ENCODE measurements at regions not wholly inside any gene's neighbourhood (a gene's known extent, or its start where the extent isn't known, plus 50 kb on each side); places are given as distances from the start of the nearest gene placed in this dataset.

- ChIA-PET POLR2A (no interaction called here), CTCF (interaction anchor here (0.7 kb wide), 1 partner anchor 29 kb away, joined by 4 read pairs; no protein-coding TSS in a partner anchor)
- H3K27me3 Mint-ChIP-seq (ENCODE audit: low read depth) = peaks cover 1% of the 10 kb centered on the region
- no peaks in the 10 kb centered on the region for H3K4me1 Mint-ChIP-seq (ENCODE audit: low read depth)
- no peak overlapping the region for H3K4me3 Mint-ChIP-seq
- no peak for DNase-seq
- no peak for ATAC-seq
- no peaks in the 10 kb centered on the region for H3K36me3 Mint-ChIP-seq (ENCODE audit: low read depth)
- no peak overlapping the region for H3K27ac Mint-ChIP-seq
- H3K9me3 Mint-ChIP-seq (ENCODE audit: insufficient read depth) = no peaks in the 10 kb centered on the region
These were observed 320.1 kb upstream of the PKDCC start for GRCh38 chr2:41727711-41728110.

GRCh38 chr2:41728788-41729338 is 319.0 kb upstream of the PKDCC start:
- CTCF ChIA-PET = no interaction called here
- ATAC-seq (no peak), DNase-seq (no peak)
- H3K4me3 Mint-ChIP-seq = no peak overlapping the region
- no peaks in the 10 kb centered on the region for H3K9me3 Mint-ChIP-seq (ENCODE audit: insufficient read depth)
- no peak overlapping the region for H3K27ac Mint-ChIP-seq
- no peaks in the 10 kb centered on the region for H3K4me1 Mint-ChIP-seq (ENCODE audit: low read depth)
- no peaks in the 10 kb centered on the region for H3K36me3 Mint-ChIP-seq (ENCODE audit: low read depth)
- POLR2A ChIA-PET = no interaction called here
- peaks cover 2% of the 10 kb centered on the region for H3K27me3 Mint-ChIP-seq (ENCODE audit: low read depth)

- Mint-ChIP-seq H3K27me3 (ENCODE audit: low read depth) (peaks cover 6% of the 10 kb centered on the region), H3K9me3 (ENCODE audit: insufficient read depth) (no peaks in the 10 kb centered on the region), H3K27ac (no peak overlapping the region), H3K36me3 (ENCODE audit: low read depth) (no peaks in the 10 kb centered on the region), H3K4me1 (ENCODE audit: low read depth) (no peaks in the 10 kb centered on the region), H3K4me3 (no peak overlapping the region)
- CTCF ChIA-PET = no interaction called here
- no peak for ATAC-seq
- POLR2A ChIA-PET = no interaction called here
- DNase-seq = no peak
These were observed 317.9 kb upstream of the PKDCC start for GRCh38 chr2:41729800-41730364.

GRCh38 chr2:41735006-41735405 is 312.8 kb upstream of the PKDCC start:
- ChIA-PET POLR2A (no interaction called here), CTCF (no interaction called here)
- H3K36me3 Mint-ChIP-seq (ENCODE audit: low read depth) = no peaks in the 10 kb centered on the region
- no peak for DNase-seq
- ATAC-seq = no peak
- peaks cover 6% of the 10 kb centered on the region for H3K27me3 Mint-ChIP-seq (ENCODE audit: low read depth)
- no peak overlapping the region for H3K4me3 Mint-ChIP-seq
- no peaks in the 10 kb centered on the region for H3K4me1 Mint-ChIP-seq (ENCODE audit: low read depth)
- H3K27ac Mint-ChIP-seq = no peak overlapping the region
- no peaks in the 10 kb centered on the region for H3K9me3 Mint-ChIP-seq (ENCODE audit: insufficient read depth)

- DNase-seq = no peak
- POLR2A ChIA-PET = no interaction called here
- Mint-ChIP-seq H3K4me1 (ENCODE audit: low read depth) (no peaks in the 10 kb centered on the region), H3K27ac (no peak overlapping the region), H3K9me3 (ENCODE audit: insufficient read depth) (no peaks in the 10 kb centered on the region), H3K27me3 (ENCODE audit: low read depth) (peaks cover 6% of the 10 kb centered on the region), H3K36me3 (ENCODE audit: low read depth) (no peaks in the 10 kb centered on the region), H3K4me3 (no peak overlapping the region)
- CTCF ChIA-PET = no interaction called here
- ATAC-seq = no peak
These were observed 312.3 kb upstream of the PKDCC start for GRCh38 chr2:41735476-41735875.

GRCh38 chr2:41736105-41736567 is 311.7 kb upstream of the PKDCC start:
- H3K27ac Mint-ChIP-seq = no peak overlapping the region
- no peaks in the 10 kb centered on the region for H3K36me3 Mint-ChIP-seq (ENCODE audit: low read depth)
- H3K27me3 Mint-ChIP-seq (ENCODE audit: low read depth) = peaks cover 6% of the 10 kb centered on the region
- H3K9me3 Mint-ChIP-seq (ENCODE audit: insufficient read depth) = no peaks in the 10 kb centered on the region
- no peaks in the 10 kb centered on the region for H3K4me1 Mint-ChIP-seq (ENCODE audit: low read depth)
- no peak overlapping the region for H3K4me3 Mint-ChIP-seq
- ATAC-seq (no peak), DNase-seq (no peak)
- CTCF ChIA-PET = no interaction called here
- POLR2A ChIA-PET = no interaction called here

- H3K27ac Mint-ChIP-seq = no peak overlapping the region
- no peak overlapping the region for H3K4me3 Mint-ChIP-seq
- POLR2A ChIA-PET = no interaction called here
- H3K4me1 Mint-ChIP-seq (ENCODE audit: low read depth) = no peaks in the 10 kb centered on the region
- H3K36me3 Mint-ChIP-seq (ENCODE audit: low read depth) = no peaks in the 10 kb centered on the region
- CTCF ChIA-PET = no interaction called here
- peaks cover 6% of the 10 kb centered on the region for H3K27me3 Mint-ChIP-seq (ENCODE audit: low read depth)
- DNase-seq (no peak), ATAC-seq (no peak)
- H3K9me3 Mint-ChIP-seq (ENCODE audit: insufficient read depth) = no peaks in the 10 kb centered on the region
These were observed 311.2 kb upstream of the PKDCC start for GRCh38 chr2:41736586-41736985.

GRCh38 chr2:41737888-41738287 is 309.9 kb upstream of the PKDCC start:
- Mint-ChIP-seq H3K4me1 (ENCODE audit: low read depth) (no peaks in the 10 kb centered on the region), H3K27me3 (ENCODE audit: low read depth) (peaks cover 6% of the 10 kb centered on the region), H3K36me3 (ENCODE audit: low read depth) (no peaks in the 10 kb centered on the region), H3K27ac (no peak overlapping the region), H3K9me3 (ENCODE audit: insufficient read depth) (no peaks in the 10 kb centered on the region), H3K4me3 (no peak overlapping the region)
- DNase-seq = no peak
- POLR2A ChIA-PET = no interaction called here
- CTCF ChIA-PET = no interaction called here
- no peak for ATAC-seq

- no peak for ATAC-seq
- CTCF ChIA-PET = no interaction called here
These were observed 305.7 kb upstream of the PKDCC start for GRCh38 chr2:41741951-41742595.

GRCh38 chr2:41743324-41743723 is 304.5 kb upstream of the PKDCC start:
- H3K27me3 Mint-ChIP-seq (ENCODE audit: low read depth) = no peaks in the 10 kb centered on the region
- H3K4me3 Mint-ChIP-seq = no peak overlapping the region
- no peaks in the 10 kb centered on the region for H3K36me3 Mint-ChIP-seq (ENCODE audit: low read depth)
- POLR2A ChIA-PET = no interaction called here
- no peak overlapping the region for H3K27ac Mint-ChIP-seq
- no peaks in the 10 kb centered on the region for H3K4me1 Mint-ChIP-seq (ENCODE audit: low read depth)
- CTCF ChIA-PET = no interaction called here
- ATAC-seq (no peak), DNase-seq (no peak)
- H3K9me3 Mint-ChIP-seq (ENCODE audit: insufficient read depth) = no peaks in the 10 kb centered on the region

More at GRCh38 chr2:41741951-41742595, 305.7 kb upstream of the PKDCC start:
- POLR2A ChIA-PET = no interaction called here
- DNase-seq = no peak
- no peaks in the 10 kb centered on the region for H3K27me3 Mint-ChIP-seq (ENCODE audit: low read depth)
- H3K4me3 Mint-ChIP-seq = no peak overlapping the region
- H3K36me3 Mint-ChIP-seq (ENCODE audit: low read depth) = no peaks in the 10 kb centered on the region
- no peaks in the 10 kb centered on the region for H3K4me1 Mint-ChIP-seq (ENCODE audit: low read depth)
- no peak overlapping the region for H3K27ac Mint-ChIP-seq
- no peaks in the 10 kb centered on the region for H3K9me3 Mint-ChIP-seq (ENCODE audit: insufficient read depth)

- Mint-ChIP-seq H3K27ac (no peak overlapping the region), H3K9me3 (ENCODE audit: insufficient read depth) (no peaks in the 10 kb centered on the region), H3K36me3 (ENCODE audit: low read depth) (no peaks in the 10 kb centered on the region), H3K27me3 (ENCODE audit: low read depth) (peaks cover 6% of the 10 kb centered on the region), H3K4me3 (no peak overlapping the region), H3K4me1 (ENCODE audit: low read depth) (no peaks in the 10 kb centered on the region)
- ChIA-PET POLR2A (no interaction called here), CTCF (no interaction called here)
- DNase-seq (no peak), ATAC-seq (no peak)
These were observed 297.0 kb upstream of the PKDCC start for GRCh38 chr2:41750829-41751228.

GRCh38 chr2:41759880-41760279 is 287.9 kb upstream of the PKDCC start:
- no peak overlapping the region for H3K27ac Mint-ChIP-seq
- ATAC-seq = no peak
- no peaks in the 10 kb centered on the region for H3K4me1 Mint-ChIP-seq (ENCODE audit: low read depth)
- H3K4me3 Mint-ChIP-seq = no peak overlapping the region
- peaks cover 4% of the 10 kb centered on the region for H3K27me3 Mint-ChIP-seq (ENCODE audit: low read depth)
- CTCF ChIA-PET = no interaction called here
- no peaks in the 10 kb centered on the region for H3K36me3 Mint-ChIP-seq (ENCODE audit: low read depth)
- H3K9me3 Mint-ChIP-seq (ENCODE audit: insufficient read depth) = no peaks in the 10 kb centered on the region
- DNase-seq = no peak
- POLR2A ChIA-PET = no interaction called here

- no peak overlapping the region for H3K4me3 Mint-ChIP-seq
- no peaks in the 10 kb centered on the region for H3K27me3 Mint-ChIP-seq (ENCODE audit: low read depth)
- H3K27ac Mint-ChIP-seq = no peak overlapping the region
- no peaks in the 10 kb centered on the region for H3K4me1 Mint-ChIP-seq (ENCODE audit: low read depth)
- DNase-seq (no peak), ATAC-seq (no peak)
- ChIA-PET POLR2A (no interaction called here), CTCF (no interaction called here)
- no peaks in the 10 kb centered on the region for H3K9me3 Mint-ChIP-seq (ENCODE audit: insufficient read depth)
- no peaks in the 10 kb centered on the region for H3K36me3 Mint-ChIP-seq (ENCODE audit: low read depth)
These were observed 284.7 kb upstream of the PKDCC start for GRCh38 chr2:41763141-41763540.
